NCI-H1436 (cell line): ENCODE measurements at regions not wholly inside any gene's neighbourhood (a gene's known extent, or its start where the extent isn't known, plus 50 kb on each side); places are given as distances from the start of the nearest gene placed in this dataset.
"Not testable (repeated sequence)": the region's sequence is repeated elsewhere in the genome, so short reads cannot be mapped to it uniquely, and the experiment has no call there.

Experiments
- DNase-seq: peaks from one replicate; lab custom pipeline; 2025; lab: John Stamatoyannopoulos, UW

DNA sequence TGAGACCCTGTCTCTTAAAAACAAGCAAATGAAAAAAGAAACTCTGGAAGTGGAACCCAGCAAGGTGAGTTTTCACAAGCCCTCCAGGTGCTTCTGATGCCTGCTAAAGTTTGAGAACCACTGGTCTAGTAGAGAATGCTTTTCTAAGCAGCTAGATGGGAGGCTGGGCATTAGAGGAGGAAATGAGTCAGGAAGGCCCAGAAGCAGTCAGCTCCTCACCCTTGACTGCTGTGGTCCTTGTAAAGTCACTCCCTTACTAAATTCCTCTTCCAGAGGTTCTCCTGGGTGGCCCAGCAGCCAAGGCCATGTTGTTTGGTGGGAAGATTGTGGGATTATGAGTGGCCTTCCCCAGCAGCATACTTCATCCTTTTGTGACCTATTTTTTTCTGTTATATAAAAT lies 52.0 kb upstream of the FYN start:
- no peak for DNase-seq

DNA sequence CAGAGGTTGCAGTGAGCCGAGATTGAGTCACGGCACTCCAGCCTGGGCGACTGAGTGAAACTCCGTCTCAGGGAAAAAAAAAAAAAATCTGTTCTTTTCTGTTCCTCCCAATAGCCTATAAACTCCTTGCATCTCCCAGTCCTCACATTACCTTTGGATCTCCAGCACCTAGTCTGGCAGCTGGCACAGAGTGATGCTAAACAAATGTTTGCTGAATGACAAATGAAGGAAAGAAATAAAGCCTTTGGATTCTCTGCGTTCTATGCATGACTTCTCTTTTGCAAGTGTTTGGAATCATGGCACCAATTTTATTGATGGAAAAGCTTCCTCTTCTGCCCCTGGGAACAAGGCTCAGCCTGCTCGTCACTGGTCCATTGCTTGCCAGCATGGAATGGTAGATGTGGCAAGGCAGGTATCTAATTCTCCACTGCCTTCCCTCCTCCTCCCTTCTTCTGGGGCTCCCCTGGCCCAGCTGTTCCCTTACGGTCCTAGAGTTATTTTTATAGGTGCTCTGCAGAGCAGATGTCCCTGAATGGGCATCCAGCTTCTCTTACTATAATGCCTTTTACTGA lies 53.6 kb upstream of the FYN start:
- DNase-seq: no peak

DNA sequence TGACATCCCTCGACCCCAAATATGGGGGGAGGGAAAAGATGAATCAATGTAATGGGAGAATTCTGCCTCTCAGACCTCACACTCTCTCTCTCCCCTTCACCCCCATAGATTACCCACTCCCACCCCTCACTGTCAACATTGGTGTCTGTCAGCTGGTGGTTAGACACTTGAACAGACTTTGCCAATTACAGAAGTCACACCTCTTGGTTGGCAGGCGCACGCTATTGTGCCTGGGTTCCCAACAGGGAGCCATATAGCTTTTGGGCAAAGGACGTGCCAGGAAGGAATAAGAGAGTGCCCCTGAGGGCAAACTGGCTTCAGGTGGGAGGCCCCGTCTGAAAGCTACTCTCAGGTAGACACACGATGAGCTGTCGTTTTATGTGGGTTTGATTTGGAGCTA lies 54.1 kb upstream of the FYN start:
- DNase-seq: peak; percentile 81

DNA sequence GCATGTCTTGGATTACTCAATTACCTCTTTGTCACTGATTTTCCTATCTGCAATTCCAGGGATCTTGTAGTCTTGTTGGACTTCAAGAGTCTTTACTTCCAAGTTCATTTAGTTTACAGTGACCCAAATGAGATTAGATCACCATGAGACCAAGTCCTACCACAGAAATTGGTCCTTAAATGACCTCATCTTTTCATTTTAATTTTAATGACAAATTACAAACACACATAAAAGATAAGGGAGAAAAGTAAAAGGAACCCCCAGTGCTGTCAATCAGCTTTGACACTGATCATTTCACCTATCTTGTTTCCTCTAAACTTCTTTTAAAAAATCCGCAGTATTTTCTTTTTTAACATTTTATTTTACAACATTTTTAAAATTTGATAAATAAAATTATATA lies 54.9 kb upstream of the FYN start:
- no peak for DNase-seq

DNA sequence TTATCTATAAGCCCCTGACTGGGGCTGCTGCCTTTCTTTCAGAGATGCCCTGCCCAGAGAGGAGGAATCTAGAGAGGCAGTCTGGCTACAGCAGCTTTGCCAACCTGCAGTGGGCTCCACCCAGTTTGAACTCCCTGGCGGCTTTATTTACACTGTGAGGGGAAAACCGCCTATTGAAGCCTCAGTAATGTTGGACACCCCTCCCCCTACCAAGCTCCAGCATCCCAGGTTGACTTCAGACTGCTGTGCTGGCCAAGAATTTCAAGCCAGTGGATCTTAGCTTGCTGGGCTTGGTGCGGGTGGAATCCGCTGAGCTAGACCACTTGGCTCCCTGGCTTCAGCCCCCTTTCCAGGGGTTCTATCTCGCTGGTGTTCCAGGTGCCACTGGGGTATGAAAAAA lies 61.4 kb upstream of the FYN start:
- DNase-seq: not testable (repeated sequence)

DNA sequence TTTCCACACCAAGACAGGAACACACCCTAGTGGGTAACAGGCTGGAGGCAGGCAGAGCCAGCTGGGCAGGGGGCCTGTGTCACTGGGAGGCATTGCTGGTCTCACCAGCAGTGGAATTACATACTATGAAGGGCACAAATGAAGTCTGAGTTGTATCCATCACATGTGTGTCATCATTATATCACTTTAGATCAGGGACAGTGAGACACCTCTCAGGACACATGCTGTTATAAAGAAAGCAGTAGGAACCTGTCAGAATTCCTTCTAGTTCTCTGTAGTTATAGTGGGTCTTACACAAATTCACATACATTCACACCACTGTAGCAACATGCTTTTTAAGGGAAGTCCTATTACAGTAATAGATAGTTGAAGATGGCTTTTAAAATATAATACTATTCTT lies 63.5 kb upstream of the FYN start:
- DNase-seq: no peak

DNA sequence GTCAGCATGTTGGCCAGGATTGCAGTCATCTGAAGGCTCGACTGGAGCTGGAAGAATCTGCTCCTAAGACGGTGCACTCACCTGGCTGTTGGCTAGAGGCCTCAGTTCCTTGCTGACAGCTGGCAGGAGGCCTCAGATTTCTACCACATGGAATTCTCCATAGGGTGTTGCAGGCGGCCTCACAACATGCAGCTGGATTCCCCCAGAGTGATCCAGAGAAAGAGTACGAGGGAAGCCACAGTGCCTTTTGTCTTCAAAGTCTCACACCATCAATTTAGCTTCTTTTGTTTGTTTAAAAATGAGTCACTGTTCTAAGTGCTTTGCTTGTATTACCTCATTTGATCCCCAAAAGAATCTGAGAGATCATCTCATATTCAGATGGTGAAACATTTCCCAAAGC lies 65.5 kb upstream of the FYN start:
- DNase-seq: no peak

DNA sequence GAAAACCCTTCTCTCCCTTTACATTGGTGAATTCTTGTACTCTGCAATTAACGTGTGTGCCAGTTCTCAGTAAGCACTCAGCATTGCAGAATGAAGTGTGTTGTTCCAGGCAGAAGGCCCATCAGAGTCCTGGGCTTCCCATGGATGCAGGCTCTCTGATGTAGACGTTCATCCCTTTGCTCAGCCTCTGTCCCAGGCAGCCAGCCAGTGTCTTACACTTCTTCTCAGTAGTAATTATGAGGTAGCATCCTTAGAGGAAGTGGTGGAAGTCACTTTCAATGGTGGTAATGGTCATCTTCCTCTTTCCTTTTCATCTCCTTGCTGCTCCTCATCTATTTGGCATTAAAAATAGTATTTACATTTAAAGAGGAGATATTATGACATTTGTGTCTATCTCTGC lies 66.7 kb upstream of the FYN start:
- DNase-seq: no peak

DNA sequence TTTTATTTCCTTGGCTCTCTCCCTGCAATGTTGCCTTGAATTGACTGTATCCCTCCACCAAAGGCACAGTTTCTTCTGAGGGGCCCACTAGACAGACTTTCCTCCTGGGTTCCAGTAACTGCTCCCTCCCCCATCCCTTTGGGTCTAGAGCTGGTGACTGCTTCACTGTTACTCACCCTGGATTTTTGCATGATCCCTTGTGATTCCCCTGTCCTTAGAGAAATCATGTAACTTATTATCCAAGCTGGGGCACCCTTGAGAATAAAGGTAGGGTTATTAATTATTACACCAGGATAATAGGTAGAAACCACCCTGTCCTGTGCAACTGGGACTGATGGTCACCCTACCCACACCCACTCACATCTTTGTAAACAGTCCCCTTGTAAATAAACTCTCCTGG lies 67.5 kb upstream of the FYN start:
- DNase-seq: no peak

DNA sequence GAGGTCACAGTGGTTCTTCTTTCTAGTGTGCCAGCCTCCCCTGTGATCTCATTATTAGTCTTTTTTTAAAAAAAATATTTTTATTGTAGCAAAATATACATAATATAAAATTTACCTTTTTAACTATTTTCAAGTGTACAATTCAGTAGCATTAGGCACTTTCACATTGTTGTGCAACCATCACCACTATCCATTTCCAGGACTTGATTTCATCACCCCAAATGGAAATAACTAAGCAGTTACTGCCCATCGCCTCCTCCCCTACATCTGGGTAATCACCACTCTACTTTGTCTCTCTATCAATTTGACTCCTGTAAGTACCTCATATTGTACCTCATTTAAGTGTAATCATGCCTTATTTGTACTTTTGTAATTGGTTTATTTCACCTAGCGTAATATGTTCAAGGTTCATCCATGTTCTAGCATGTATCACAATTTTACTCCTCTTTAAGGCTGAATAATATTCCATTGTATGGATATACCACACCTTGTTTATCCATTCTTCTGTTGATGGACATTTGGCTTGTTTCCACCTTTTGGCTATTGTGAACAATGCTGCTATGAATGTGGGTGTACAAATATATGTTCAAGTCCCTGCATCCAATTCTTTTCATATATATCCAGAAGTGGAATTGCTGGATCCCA lies 68.6 kb upstream of the FYN start:
- DNase-seq: no peak

DNA sequence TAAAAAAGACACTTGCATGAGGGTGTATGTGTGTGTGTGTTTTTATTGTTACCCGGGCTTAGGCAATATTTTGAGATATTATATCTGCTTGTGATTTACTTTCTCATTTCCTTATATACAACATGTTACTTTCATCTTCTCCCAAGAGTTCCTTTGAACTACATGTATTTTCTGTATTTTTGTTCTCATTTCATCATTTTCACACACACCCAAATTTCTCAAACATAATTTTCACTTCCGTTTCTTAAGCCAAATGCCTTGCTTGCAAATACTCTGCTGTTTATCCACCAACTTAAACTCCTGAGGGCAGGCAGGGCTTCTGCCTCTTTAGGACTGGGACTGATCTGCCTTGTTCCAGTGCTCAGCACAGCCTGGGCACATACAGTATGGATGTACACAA lies 69.3 kb upstream of the FYN start:
- DNase-seq: no peak

DNA sequence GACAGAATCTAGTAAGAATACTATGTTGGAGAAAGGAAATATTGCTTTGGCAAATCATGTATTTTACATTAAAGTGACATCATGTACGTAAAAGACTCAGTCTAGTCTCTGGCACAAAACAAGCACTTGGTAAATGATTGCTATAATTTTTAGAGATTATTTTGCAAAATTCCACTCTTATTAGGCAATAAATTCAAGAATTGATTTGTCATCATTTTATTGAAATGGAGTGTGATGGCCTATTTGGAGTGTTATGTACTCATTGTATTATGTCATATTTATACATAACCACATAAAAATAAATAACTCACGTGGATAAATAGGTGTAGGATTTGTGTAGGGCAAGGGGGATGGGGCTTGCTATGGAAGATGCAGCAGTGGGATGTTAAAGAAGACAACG lies 70.0 kb upstream of the FYN start:
- DNase-seq: no peak

DNA sequence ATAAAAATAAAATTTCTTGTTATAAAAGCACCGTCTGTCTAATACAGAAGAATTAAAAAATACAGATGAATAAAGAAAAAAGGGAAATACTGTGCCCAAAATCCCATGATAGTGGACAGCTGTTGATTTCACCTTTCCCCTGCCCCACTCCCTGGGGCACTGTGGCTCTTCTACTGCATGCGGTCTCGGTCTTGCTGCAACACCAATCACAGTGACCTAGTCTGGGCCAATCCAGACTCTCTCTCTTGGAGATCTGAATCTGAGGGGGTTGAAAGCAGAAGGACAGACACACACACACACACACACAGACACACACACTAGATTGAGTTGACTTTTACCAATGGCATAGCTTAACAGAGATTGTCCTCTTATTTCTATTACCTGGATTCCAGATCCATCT lies 70.5 kb upstream of the FYN start:
- no peak for DNase-seq

DNA sequence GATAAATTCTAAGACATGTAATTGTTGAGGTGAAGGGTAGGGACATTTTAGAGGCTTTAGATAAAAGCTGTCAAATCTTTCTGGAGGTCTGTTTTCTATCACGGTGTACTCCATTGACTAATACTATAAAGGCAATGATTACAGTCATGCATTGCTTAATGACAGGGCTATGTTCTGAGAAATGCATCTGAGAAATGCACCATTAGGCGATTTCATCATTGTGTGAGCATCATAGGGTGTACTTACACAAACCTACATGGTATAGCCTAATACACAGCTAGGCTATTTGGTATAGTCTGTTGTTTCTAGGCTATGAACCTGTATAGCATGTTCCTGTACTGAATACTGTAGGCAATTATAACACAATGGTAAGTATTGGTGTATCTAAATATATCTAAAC lies 71.3 kb upstream of the FYN start:
- DNase-seq: no peak

DNA sequence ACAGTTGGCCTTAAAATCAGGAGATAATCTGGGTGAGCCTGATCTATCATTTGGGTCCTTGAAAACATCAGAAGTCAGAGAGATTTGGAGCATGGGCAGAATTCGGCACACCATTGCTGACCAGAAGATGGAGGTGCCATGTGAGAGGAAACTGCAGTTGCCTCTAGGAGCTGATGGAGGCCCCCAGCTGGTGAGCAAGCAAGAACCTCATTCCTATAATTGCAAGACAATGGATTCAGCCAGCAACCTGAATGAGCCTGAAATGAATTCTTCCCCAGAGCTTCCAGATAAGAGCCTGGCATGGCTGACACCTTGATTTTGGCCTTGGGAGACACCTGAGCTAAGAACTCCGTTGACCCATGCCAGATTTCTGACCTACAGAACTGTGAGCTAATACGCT lies 76.3 kb upstream of the FYN start:
- DNase-seq: no peak

DNA sequence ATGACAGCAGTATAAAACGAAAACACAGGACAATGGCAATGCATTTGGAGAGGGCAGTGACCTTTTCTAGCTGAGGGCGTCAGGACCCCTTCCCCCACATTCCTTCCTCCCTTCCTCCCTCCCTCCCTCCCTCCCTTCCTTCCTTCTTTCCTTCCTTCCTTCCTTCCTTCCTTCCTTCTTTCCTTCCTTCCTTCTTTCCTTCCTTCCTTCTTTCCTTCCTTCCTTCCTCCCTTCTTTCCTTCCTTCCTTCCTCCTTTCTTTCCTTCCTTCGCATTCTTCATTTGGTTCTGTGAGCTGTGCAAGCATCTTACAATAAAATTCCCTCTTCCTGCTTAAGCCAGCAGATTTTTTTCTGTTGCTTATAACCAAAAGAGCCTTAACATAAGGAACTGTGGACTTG lies 76.7 kb upstream of the FYN start:
- DNase-seq: not testable (repeated sequence)

DNA sequence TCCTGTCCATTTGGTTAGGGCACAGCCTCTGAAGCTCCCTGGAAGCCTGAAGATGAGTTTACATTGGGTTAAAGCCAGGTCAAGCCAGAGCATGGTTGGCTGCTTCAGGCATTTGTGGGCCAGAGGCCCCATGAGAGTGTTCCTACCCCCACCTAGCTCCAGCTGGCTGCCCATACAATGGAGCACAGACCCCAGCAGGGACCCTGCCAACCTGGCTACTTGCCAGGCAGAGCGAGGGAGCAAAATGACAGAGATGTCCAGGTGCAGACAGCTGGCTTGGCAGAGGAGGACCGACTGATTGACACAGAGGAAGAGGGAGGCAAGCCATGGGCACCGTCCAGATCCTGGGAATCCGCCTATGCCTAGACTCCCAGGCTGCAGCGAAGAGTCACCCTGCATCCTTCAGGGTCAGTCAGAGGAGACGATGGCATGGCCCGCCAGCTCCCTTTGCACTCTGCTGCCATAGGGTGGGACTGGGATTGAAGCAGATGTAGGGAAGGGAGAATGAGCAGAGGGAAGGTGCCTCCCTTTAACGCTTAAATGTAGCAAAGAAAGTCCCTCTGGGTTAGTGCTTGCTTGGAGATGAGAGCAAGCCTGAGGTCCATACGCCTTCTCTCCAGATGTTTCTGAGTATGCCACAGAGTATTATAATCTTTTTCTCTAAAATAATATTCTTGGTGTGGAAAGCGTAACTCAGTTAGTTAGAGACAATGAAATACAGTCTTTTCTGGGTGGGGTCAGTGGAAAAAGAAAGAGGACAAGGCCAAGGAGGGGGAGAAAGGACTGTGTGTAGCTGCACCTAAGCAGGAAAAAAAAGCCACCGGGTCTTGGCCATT lies 77.6 kb upstream of the FYN start:
- DNase-seq: no peak

DNA sequence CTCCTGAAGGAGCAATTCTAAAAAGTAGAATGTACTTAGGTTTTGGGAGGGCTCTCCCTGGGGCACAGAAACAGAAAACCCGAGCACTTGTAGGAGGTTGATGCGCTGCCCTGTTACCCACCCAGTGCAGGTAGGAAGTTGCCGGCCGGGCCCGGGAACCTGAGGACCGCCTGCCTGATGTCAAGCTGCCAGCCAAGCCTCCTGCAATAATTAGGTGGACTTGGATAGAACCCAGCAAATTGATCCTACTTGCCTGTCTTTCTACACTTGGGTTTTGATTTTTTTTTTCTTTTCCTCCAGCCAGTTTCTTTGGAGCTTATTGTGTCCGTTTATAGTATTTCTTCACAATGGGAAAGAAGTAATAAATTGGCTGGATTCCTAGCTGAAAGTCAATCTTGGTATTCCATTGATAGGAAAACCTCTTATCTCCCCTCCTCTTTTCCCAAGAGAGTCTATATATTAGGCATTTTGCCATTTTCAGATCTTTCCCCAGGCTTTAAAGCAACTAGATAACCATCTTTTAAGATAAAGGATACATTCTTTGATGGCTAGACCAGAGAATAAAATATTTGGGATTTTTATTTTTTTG lies 78.3 kb upstream of the FYN start:
- DNase-seq: no peak

DNA sequence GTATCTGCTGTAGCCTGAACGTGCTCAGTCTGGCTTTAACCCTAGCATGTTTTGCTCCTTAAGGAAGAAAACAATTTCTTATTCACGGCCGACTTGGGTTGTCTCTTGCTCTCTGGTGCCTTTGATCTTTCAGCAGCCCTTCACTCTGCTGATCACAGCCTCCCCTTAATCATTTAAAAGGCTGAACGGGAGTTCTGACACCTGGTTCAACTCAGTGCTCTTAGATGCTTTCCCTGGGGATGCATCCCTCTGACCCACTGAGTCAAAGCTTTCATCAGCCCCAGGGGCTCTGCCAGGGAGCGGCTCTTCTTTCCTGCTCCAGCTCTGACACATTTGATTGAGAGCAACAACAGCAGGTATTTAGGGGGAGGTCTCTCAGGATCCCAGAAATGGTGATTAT lies 79.0 kb upstream of the FYN start:
- no peak for DNase-seq

DNA sequence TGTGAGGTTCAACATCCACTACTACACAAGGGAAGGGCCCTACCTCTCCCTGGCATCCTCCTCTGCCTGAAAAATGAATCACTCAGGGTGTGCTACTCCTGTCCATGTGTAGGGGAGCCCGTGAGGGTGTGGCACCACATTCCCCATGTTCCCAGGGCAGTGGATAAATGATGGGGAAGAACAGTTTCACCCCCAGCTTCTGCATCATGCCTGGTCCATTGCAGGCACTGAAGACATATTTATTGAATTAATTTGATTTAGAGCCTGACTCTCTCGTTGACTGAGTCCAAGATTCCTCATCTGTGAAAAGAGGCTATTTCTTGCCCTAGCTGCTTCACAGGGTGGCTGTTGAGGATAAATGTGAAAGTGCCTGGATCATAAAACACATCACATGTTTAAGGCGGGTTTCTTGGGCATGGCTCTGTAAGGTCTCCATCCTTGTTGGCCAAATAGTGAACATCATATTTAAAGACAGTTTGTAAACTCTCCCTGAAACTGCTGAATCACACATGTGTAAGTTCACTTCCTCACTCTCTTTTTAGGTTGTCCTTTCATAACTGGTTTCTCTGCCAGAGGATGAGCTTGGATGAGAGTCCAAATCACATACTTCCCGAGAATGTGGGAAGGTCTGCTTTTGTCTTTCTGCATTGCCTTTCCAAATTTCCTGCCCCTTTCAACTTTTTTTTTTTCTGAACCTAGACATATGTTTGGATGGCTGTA lies 79.7 kb upstream of the FYN start:
- no peak for DNase-seq

DNA sequence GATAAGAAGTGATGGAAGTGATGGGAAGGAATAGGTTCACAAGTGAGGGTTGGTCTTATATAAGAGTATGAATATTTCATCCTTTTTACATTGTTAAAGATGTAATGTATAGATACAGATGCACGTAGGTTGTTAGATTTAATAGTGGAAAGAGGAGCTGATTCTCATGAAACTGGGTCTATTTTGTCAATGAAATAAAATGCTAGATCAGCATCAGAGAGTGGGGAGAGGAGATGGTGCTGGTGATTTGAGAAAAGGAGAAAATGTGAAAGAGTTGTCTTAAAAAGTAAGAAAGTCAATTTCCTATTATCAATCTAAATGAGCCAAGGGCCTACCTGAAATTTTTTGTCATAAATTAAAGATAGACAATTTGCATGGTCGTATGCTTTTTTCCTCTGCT lies 82.8 kb upstream of the FYN start:
- no peak for DNase-seq

DNA sequence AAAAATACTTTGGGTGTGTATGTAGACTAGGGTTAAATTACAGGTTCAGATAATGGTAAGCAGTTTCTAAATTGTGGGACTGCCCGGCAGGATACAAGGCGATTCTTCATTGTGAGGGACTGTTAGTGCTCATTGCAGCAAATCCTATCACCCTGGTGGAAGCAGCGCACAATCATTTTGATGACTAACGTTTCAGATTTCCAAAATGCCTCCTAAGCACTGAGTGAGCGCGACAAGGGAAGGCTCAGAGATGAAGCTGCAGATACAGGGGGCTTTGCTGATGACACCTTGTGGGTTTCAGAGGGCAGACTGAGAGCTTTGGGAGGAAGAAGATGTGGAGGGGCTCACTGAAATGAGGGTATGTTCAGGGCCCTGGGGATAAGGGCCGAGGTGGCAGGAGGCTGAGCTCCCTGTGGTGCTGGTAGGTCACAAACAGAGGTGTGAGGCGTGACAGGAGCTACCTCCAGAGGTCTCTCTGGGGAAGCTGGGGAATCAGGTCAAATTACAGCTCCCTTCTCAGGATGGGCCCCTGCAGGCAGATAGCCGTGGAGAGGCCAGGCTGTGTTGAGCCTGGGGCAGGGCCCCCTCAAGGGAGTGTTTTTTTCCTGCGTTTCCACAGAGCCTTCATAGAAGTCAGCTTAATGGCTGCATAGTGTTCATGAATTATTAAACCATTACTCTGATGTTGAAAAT lies 84.5 kb upstream of the FYN start:
- DNase-seq: peak; percentile 62
